WTC11 (cell line): ENCODE measurements at regions not wholly inside any gene's neighbourhood (a gene's known extent, or its start where the extent isn't known, plus 50 kb on each side); places are given as distances from the start of the nearest gene placed in this dataset.

Experiments used
- CREM ChIP-seq: sonication (generic); formaldehyde crosslinking; IDR thresholded peaks from 2 replicates; pipeline ENCODE4 v1.8.1; 2022; ENCODE audit warnings: mild to moderate bottlenecking, missing genetic modification reagents, moderate library complexity
- CTCF ChIP-seq: fragments of 200-600 bp; IDR thresholded peaks from 2 replicates; pipeline ENCODE4 v1.8.0; 2022; ENCODE audit warnings: antibody characterized with exemption
- E2F4 ChIP-seq: sonication (generic); formaldehyde crosslinking; IDR thresholded peaks from 2 replicates; pipeline ENCODE4 v1.8.1; 2022; ENCODE audit warnings: low read depth, mild to moderate bottlenecking, moderate library complexity, missing genetic modification reagents, borderline replicate concordance
- ESRRA ChIP-seq: sonication (generic); formaldehyde crosslinking; IDR thresholded peaks from 2 replicates; pipeline ENCODE4 v1.8.1; 2022; ENCODE audit warnings: mild to moderate bottlenecking, missing genetic modification reagents, borderline replicate concordance
- FOXK1 ChIP-seq: sonication (generic); formaldehyde crosslinking; IDR thresholded peaks from 2 replicates; pipeline ENCODE4 v1.8.0; 2022; ENCODE audit warnings: mild to moderate bottlenecking, moderate library complexity, missing genetic modification reagents
- NR1H2 ChIP-seq: sonication (generic); formaldehyde crosslinking; IDR thresholded peaks from 2 replicates; pipeline ENCODE4 v1.9.0; 2021; ENCODE audit warnings: mild to moderate bottlenecking, moderate library complexity, missing genetic modification reagents
- RELA ChIP-seq: sonication (generic); formaldehyde crosslinking; IDR thresholded peaks from 2 replicates; pipeline ENCODE4 v1.8.1; 2022; ENCODE audit warnings: missing genetic modification reagents, mild to moderate bottlenecking, borderline replicate concordance
- TP53 ChIP-seq: sonication (generic); formaldehyde crosslinking; IDR thresholded peaks from 2 replicates; pipeline ENCODE4 v1.8.1; 2023; ENCODE audit warnings: mild to moderate bottlenecking, missing genetic modification reagents
- ZBTB21 ChIP-seq: sonication (generic); formaldehyde crosslinking; IDR thresholded peaks from 2 replicates; pipeline ENCODE4 v1.8.1; 2023; ENCODE audit warnings: mild to moderate bottlenecking, missing genetic modification reagents, borderline replicate concordance
- ZNF512 ChIP-seq: sonication (generic); formaldehyde crosslinking; IDR thresholded peaks from 2 replicates; pipeline ENCODE4 v1.8.1; 2022; ENCODE audit warnings: missing genetic modification reagents, borderline replicate concordance
- TF ChIP-seq, protein P1 (sequence below): sonication (generic); formaldehyde crosslinking; IDR thresholded peaks from 2 replicates; pipeline ENCODE4 v1.8.0; 2022; ENCODE audit warnings: mild to moderate bottlenecking, missing genetic modification reagents
- TF ChIP-seq, protein P2 (sequence below): sonication (generic); formaldehyde crosslinking; IDR thresholded peaks from 2 replicates; pipeline ENCODE4 v1.8.1; 2023; ENCODE audit warnings: mild to moderate bottlenecking, missing genetic modification reagents
- TF ChIP-seq, protein P3 (sequence below): sonication (generic); formaldehyde crosslinking; conservative IDR thresholded peaks from 2 replicates; pipeline ENCODE4 v1.8.1; 2022; ENCODE audit warnings: mild to moderate bottlenecking, missing genetic modification reagents

GRCh38 chr4:153065276-153065675, 129.2 kb downstream of the FHDC1 start:
- TF ChIP-seq E2F4 (CRISPR knock-in tag) (no peak), ZBTB21 (no peak), CTCF (no peak), NR1H2 (CRISPR knock-in tag) (no peak), FOXK1 (CRISPR knock-in tag) (no peak), ZNF512 (CRISPR knock-in tag) (no peak), CREM (no peak), TP53 (CRISPR knock-in tag) (no peak), RELA (CRISPR knock-in tag) (no peak), ESRRA (CRISPR knock-in tag) (no peak)
- TF ChIP-seq, protein P1, sequence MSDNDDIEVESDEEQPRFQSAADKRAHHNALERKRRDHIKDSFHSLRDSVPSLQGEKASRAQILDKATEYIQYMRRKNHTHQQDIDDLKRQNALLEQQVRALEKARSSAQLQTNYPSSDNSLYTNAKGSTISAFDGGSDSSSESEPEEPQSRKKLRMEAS (CRISPR knock-in tag), result no peak
- TF ChIP-seq, protein P2, sequence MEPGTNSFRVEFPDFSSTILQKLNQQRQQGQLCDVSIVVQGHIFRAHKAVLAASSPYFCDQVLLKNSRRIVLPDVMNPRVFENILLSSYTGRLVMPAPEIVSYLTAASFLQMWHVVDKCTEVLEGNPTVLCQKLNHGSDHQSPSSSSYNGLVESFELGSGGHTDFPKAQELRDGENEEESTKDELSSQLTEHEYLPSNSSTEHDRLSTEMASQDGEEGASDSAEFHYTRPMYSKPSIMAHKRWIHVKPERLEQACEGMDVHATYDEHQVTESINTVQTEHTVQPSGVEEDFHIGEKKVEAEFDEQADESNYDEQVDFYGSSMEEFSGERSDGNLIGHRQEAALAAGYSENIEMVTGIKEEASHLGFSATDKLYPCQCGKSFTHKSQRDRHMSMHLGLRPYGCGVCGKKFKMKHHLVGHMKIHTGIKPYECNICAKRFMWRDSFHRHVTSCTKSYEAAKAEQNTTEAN, result no peak
- TF ChIP-seq, protein P3, sequence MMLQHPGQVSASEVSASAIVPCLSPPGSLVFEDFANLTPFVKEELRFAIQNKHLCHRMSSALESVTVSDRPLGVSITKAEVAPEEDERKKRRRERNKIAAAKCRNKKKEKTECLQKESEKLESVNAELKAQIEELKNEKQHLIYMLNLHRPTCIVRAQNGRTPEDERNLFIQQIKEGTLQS (CRISPR knock-in tag), result no peak
